Neural cell (in vitro differentiated cells): ENCODE measurements at regions not wholly inside any gene's neighbourhood (a gene's known extent, or its start where the extent isn't known, plus 50 kb on each side); places are given as distances from the start of the nearest gene placed in this dataset.

Experiments used
- CTCF ChIP-seq: fragments of 450-650 bp; IDR thresholded peaks from 2 replicates; pipeline ENCODE4 v1.5.1; 2014; ENCODE audit warnings: antibody characterized with exemption, mild to moderate bottlenecking, moderate library complexity; ENCODE audit not compliant: poor library complexity, severe bottlenecking
- TAF1 ChIP-seq: IDR thresholded peaks from 2 replicates; pipeline ENCODE4 v1.6.1; 2012; ENCODE audit warnings: low read depth

GRCh38 chr2:129912066-129912820 lies 67.2 kb upstream of the RAB6C start:
- TF ChIP-seq CTCF (no peak), TAF1 (no peak)
